ENCODE measurements at regions not wholly inside any gene's neighbourhood (a gene's known extent, or its start where the extent isn't known, plus 50 kb on each side); places are given as distances from the start of the nearest gene placed in this dataset.

GRCh38 chr1:81205956-81206355, 594.8 kb upstream of the ADGRL2 start:
- TF ChIP-seq POLR2A (IDR thresholded peaks at IDR 0.05) = no peak
- TF ChIP-seq, protein P1, sequence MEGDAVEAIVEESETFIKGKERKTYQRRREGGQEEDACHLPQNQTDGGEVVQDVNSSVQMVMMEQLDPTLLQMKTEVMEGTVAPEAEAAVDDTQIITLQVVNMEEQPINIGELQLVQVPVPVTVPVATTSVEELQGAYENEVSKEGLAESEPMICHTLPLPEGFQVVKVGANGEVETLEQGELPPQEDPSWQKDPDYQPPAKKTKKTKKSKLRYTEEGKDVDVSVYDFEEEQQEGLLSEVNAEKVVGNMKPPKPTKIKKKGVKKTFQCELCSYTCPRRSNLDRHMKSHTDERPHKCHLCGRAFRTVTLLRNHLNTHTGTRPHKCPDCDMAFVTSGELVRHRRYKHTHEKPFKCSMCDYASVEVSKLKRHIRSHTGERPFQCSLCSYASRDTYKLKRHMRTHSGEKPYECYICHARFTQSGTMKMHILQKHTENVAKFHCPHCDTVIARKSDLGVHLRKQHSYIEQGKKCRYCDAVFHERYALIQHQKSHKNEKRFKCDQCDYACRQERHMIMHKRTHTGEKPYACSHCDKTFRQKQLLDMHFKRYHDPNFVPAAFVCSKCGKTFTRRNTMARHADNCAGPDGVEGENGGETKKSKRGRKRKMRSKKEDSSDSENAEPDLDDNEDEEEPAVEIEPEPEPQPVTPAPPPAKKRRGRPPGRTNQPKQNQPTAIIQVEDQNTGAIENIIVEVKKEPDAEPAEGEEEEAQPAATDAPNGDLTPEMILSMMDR (IDR thresholded peaks at IDR 0.05) = no peak
- TF ChIP-seq POLR2AphosphoS5 (IDR thresholded peaks at IDR 0.05) = no peak

All from prostate gland (tissue), 2 donors.